Cardiac muscle cell (in vitro differentiated cells and primary cell): ENCODE measurements at regions not wholly inside any gene's neighbourhood (a gene's known extent, or its start where the extent isn't known, plus 50 kb on each side); places are given as distances from the start of the nearest gene placed in this dataset.
A peak's percentile ranks its signal among the peaks of the same experiment; 100 is the strongest.

Experiments
- DNase-seq, 2 donors: peaks; one replicate each; pipeline versions ENCODE4 v3.0.0 to v3.0.0-alpha.2; 2010 to 2017; ENCODE audit warnings: low read depth in 1 of 2, low spot score in 1 of 2
- H3K27ac ChIP-seq: fragments of 200-600 bp; sonication (generic); 2 replicates; pipeline ENCODE4 v1.5.1; 2016
- H3K27me3 ChIP-seq: fragments of 200-600 bp; sonication (generic); 2 replicates; pipeline ENCODE4 v1.6.0; 2016; ENCODE audit warnings: control low read depth
- H3K36me3 ChIP-seq: fragments of 200-600 bp; sonication (generic); 2 replicates; pipeline ENCODE4 v1.5.1; 2016; ENCODE audit warnings: control low read depth
- H3K4me1 ChIP-seq: fragments of 200-600 bp; sonication (generic); 2 replicates; pipeline ENCODE4 v1.8.1; 2017; ENCODE audit warnings: low read depth, mild to moderate bottlenecking, mixed run types
- H3K4me3 ChIP-seq: fragments of 200-600 bp; sonication (generic); 2 replicates; pipeline ENCODE4 v1.5.1; 2016; ENCODE audit warnings: mild to moderate bottlenecking
- H3K9me3 ChIP-seq: fragments of 200-600 bp; sonication (generic); 2 replicates; pipeline ENCODE4 v1.5.1; 2017; ENCODE audit warnings: low read depth, mild to moderate bottlenecking, control low read depth
- CTCF ChIP-seq: IDR thresholded peaks from 2 replicates; pipeline ENCODE4 v1.5.1; 2012; ENCODE audit warnings: low read depth, mild to moderate bottlenecking, low read length

DNA sequence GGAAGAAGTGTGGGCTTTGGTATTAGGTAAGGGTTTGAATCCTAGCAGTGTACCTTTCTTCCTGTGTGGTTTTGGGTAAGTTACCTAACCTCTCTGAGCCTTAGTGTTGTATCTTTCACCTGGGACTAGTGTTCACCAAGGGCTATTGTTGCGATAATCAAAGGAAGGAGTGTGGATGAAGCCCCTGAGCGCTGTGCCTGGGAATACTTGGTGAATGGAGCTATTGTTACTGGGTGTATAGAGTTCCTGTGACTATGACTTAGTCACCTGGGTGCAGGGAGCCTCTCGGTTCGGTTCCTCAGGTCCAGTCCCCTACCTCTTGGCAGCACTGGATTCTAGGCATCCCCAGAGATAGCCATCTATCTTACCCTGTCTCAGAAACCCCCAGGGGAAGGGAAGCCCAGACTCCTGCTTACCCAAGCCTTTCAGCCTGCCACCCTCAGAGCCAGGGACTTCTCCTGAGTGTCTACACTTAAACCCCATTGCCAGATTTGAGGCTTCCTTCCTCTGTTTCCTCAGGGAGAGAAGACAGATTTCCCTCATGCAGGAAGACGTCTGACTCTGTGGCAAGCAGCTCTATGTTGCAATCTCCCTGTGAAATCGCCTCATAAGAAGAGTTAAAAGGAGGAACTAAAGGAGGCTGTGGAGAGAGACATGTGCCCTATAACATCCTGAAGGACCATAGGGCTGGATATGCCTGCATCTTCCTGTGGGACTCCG lies 181.0 kb upstream of the PITX1 start:
- Histone ChIP-seq H3K27ac (no peak overlapping the region), H3K9me3 (no peaks in the 10 kb centered on the region), H3K4me3 (no peak overlapping the region), H3K36me3 (no peaks in the 10 kb centered on the region), H3K27me3 (peaks cover 92% of the 10 kb centered on the region), H3K4me1 (no peaks in the 10 kb centered on the region)
- no peak for TF ChIP-seq CTCF
- peak in 1 of 2 donors; percentile 75 for DNase-seq

DNA sequence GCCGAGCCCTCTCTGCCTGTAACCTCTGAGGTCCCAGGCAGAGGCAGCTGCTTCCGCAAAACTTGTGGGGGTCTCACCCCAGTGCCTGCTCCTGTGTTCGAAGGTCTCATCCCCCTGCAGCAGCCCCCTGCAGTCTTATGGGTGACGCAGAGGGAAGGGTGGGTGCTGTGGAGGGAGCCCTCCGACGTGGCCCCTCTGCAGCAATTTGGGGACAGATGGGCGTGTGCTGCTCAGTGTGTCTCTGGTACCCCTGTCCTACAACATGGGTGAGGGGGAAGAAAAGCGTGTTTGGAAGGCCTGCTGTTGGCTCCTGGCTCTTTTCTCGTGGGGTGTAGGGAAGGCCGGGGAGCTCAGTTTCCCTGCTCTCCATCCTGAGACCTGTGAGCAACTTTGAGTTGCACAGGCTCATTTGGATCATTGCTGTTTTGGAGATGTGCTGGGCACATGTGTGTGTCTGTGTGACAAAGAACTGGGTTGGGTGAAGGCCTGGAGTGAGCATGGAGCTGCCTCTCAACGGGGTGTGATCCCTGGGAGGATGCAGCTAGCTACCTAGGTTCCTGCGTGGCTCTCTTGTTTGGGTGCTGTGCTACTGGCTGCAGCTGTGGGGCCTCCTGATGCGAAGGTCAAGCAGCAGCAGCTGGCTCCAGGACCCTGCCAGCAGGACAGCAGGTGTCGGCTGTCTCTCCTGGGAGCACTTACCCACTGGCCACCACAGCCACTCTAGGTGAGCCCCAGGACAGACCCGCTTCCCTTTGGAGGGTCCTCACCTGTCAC lies 179.6 kb upstream of the PITX1 start:
- DNase-seq, result no peak
- Histone ChIP-seq H3K27ac (no peak overlapping the region), H3K36me3 (no peaks in the 10 kb centered on the region), H3K9me3 (no peaks in the 10 kb centered on the region), H3K4me1 (no peaks in the 10 kb centered on the region), H3K27me3 (peaks cover 98% of the 10 kb centered on the region), H3K4me3 (no peak overlapping the region)
- TF ChIP-seq CTCF, result no peak

- Histone ChIP-seq H3K27me3 (peaks cover 98% of the 10 kb centered on the region), H3K4me1 (no peaks in the 10 kb centered on the region), H3K4me3 (no peak overlapping the region), H3K36me3 (no peaks in the 10 kb centered on the region), H3K9me3 (no peaks in the 10 kb centered on the region), H3K27ac (no peak overlapping the region)
- no peak for DNase-seq
- no peak for TF ChIP-seq CTCF
Observed at GRCh38 chr5:135213027-135213386, 179.0 kb upstream of the PITX1 start.

- no peak for TF ChIP-seq CTCF
- Histone ChIP-seq H3K27ac (no peak overlapping the region), H3K4me3 (no peak overlapping the region), H3K9me3 (no peaks in the 10 kb centered on the region), H3K36me3 (no peaks in the 10 kb centered on the region), H3K4me1 (no peaks in the 10 kb centered on the region), H3K27me3 (peaks cover 98% of the 10 kb centered on the region)
- DNase-seq, result no peak
Observed at GRCh38 chr5:135212361-135213026, 178.5 kb upstream of the PITX1 start.

DNA sequence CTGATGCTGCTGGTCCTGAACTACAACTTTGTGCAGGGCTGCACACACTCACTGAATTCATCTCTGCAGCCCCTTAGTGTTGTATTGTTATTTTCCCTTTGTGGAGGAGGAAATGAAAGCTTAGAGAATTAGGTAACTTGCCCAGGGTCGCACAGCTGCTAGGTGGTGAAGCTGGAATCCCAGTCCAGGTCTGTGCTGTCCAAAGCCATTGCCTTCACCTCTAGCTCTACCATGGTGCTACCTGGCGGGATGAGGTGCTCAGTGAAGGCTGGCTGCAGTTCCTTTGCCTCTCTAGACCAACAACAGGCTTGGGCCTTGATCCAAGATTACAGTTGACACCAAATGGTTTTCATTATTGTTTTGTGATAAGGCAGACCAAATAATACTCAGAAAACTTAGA lies 177.8 kb upstream of the PITX1 start:
- Histone ChIP-seq H3K4me1 (no peaks in the 10 kb centered on the region), H3K36me3 (no peaks in the 10 kb centered on the region), H3K27ac (no peak overlapping the region), H3K9me3 (no peaks in the 10 kb centered on the region), H3K4me3 (no peak overlapping the region), H3K27me3 (peaks cover 98% of the 10 kb centered on the region)
- no peak for DNase-seq
- no peak for TF ChIP-seq CTCF
